ENCODE measurements at regions not wholly inside any gene's neighbourhood (a gene's known extent, or its start where the extent isn't known, plus 50 kb on each side); places are given as distances from the start of the nearest gene placed in this dataset.

DNA sequence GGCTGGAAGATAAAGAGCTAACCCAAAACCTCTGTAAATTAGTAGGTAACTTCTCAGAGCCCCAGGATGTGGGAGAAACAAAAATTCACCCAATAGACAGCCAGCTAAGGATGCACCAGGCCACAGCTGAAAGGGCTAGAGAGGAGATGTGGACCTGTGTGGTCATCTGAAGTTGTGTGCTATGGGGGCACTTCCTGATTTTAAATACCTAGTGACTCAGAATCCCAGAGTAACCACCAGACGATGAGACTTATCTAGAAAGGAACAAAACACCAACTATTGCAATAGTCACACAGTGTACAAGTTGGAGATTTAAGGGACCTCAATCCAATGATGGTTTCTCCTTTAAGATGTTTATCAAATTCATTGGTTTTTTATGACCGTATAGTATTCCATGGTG, 408.3 kb upstream of the ANKRD30A start:
- Histone ChIP-seq H3K9me3 (ENCODE audit: insufficient read depth, low read depth, low read length) (no peaks in the 10 kb centered on the region), H3K9ac (ENCODE audit: low read depth, low read length, poor library complexity, severe bottlenecking) (no peak overlapping the region), H3K79me2 (ENCODE audit: insufficient read depth, low read length) (no peaks in the 10 kb centered on the region), H3K4me1 (ENCODE audit: insufficient read depth, low read length, poor library complexity, severe bottlenecking) (no peaks in the 10 kb centered on the region), H3K4me3 (ENCODE audit: low read length, poor library complexity, severe bottlenecking) (no peak overlapping the region), H3K9me2 (replicated peaks; ENCODE audit: low read depth, low read length) (no peaks in the 10 kb centered on the region), H2AFZ (ENCODE audit: low read length) (no peak overlapping the region), H4K20me1 (ENCODE audit: insufficient read depth, low read length, poor library complexity, severe bottlenecking) (no peaks in the 10 kb centered on the region), H3F3A (ENCODE audit: low read depth) (no peaks in the 10 kb centered on the region), H3K4me2 (ENCODE audit: low read depth, low read length, poor library complexity, severe bottlenecking) (no peak overlapping the region), H3K27me3 (ENCODE audit: insufficient read depth, low read length, poor library complexity, severe bottlenecking) (no peaks in the 10 kb centered on the region), H3K36me3 (ENCODE audit: insufficient read depth, low read length) (no peaks in the 10 kb centered on the region)
- TF ChIP-seq, protein P1, sequence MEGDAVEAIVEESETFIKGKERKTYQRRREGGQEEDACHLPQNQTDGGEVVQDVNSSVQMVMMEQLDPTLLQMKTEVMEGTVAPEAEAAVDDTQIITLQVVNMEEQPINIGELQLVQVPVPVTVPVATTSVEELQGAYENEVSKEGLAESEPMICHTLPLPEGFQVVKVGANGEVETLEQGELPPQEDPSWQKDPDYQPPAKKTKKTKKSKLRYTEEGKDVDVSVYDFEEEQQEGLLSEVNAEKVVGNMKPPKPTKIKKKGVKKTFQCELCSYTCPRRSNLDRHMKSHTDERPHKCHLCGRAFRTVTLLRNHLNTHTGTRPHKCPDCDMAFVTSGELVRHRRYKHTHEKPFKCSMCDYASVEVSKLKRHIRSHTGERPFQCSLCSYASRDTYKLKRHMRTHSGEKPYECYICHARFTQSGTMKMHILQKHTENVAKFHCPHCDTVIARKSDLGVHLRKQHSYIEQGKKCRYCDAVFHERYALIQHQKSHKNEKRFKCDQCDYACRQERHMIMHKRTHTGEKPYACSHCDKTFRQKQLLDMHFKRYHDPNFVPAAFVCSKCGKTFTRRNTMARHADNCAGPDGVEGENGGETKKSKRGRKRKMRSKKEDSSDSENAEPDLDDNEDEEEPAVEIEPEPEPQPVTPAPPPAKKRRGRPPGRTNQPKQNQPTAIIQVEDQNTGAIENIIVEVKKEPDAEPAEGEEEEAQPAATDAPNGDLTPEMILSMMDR (conservative IDR thresholded peaks at IDR 0.05; ENCODE audit: low read length) = no peak
- no peak for TF ChIP-seq EZH2phosphoT487 (IDR thresholded peaks at IDR 0.05; ENCODE audit: borderline replicate concordance)

DNA sequence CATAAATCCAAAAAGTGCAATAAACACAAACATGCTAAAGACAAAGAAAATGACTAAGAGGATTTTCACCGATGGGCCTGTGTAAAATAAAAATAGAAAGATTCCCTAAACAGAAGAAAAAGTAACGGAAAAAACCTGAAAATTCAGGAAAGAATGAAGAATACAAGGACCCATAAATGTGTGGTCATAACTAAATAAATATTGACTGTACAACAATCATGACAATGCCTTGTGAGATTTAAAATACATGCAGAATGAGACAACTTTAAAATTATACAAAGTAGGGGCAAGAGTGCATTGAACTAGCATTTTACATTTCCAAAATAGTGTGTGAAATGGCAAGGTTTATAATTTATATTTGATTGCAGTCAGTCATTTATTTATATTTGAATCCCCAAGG, 409.1 kb upstream of the ANKRD30A start:
- TF ChIP-seq, protein P1 (conservative IDR thresholded peaks at IDR 0.05; ENCODE audit: low read length) = no peak
- no peak for TF ChIP-seq EZH2phosphoT487 (IDR thresholded peaks at IDR 0.05; ENCODE audit: borderline replicate concordance)
- H3K9ac ChIP-seq (ENCODE audit: low read depth, low read length, poor library complexity, severe bottlenecking) = no peak overlapping the region
- no peak overlapping the region for H3K4me3 ChIP-seq (ENCODE audit: low read length, poor library complexity, severe bottlenecking)
- no peaks in the 10 kb centered on the region for H4K20me1 ChIP-seq (ENCODE audit: insufficient read depth, low read length, poor library complexity, severe bottlenecking)
- no peaks in the 10 kb centered on the region for H3K79me2 ChIP-seq (ENCODE audit: insufficient read depth, low read length)
- no peaks in the 10 kb centered on the region for H3K9me3 ChIP-seq (ENCODE audit: insufficient read depth, low read depth, low read length)
- no peaks in the 10 kb centered on the region for H3K4me1 ChIP-seq (ENCODE audit: insufficient read depth, low read length, poor library complexity, severe bottlenecking)
- H3K27me3 ChIP-seq (ENCODE audit: insufficient read depth, low read length, poor library complexity, severe bottlenecking) = no peaks in the 10 kb centered on the region
- no peak overlapping the region for H2AFZ ChIP-seq (ENCODE audit: low read length)
- H3F3A ChIP-seq (ENCODE audit: low read depth) = no peaks in the 10 kb centered on the region
- H3K9me2 ChIP-seq (replicated peaks; ENCODE audit: low read depth, low read length) = no peaks in the 10 kb centered on the region
- no peak overlapping the region for H3K4me2 ChIP-seq (ENCODE audit: low read depth, low read length, poor library complexity, severe bottlenecking)
- no peaks in the 10 kb centered on the region for H3K36me3 ChIP-seq (ENCODE audit: insufficient read depth, low read length)

DNA sequence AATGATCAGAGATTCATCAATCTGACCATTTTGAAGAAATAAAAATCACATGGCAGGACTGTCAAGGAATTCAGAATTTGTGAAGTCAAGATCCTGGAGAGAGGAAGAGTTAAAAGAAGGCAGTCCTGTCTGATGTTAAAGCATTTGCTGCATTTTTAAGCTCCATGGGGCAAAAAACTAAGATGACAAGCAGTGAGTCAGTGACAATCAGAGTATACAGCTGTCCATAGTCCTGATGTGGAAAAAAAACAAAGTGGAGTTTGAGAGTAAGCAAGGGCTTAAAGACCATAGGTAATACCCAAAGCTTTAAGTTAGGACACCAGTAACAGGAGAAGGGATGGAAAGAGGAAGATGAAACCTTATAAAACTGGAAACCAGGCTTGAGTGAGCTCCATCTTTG, 412.7 kb upstream of the ANKRD30A start:
- no peaks in the 10 kb centered on the region for H3K4me1 ChIP-seq (ENCODE audit: insufficient read depth, low read length, poor library complexity, severe bottlenecking)
- TF ChIP-seq, protein P1 (conservative IDR thresholded peaks at IDR 0.05; ENCODE audit: low read length) = no peak
- no peak for TF ChIP-seq EZH2phosphoT487 (IDR thresholded peaks at IDR 0.05; ENCODE audit: borderline replicate concordance)
- H3F3A ChIP-seq (ENCODE audit: low read depth) = no peaks in the 10 kb centered on the region

More for the DNA sequence above, 412.7 kb upstream of the ANKRD30A start:
- Histone ChIP-seq H3K4me3 (ENCODE audit: low read length, poor library complexity, severe bottlenecking) (no peak overlapping the region), H3K9ac (ENCODE audit: low read depth, low read length, poor library complexity, severe bottlenecking) (no peak overlapping the region), H2AFZ (ENCODE audit: low read length) (no peak overlapping the region), H3K27me3 (ENCODE audit: insufficient read depth, low read length, poor library complexity, severe bottlenecking) (no peaks in the 10 kb centered on the region), H3K9me3 (ENCODE audit: insufficient read depth, low read depth, low read length) (no peaks in the 10 kb centered on the region), H3K36me3 (ENCODE audit: insufficient read depth, low read length) (no peaks in the 10 kb centered on the region), H3K9me2 (replicated peaks; ENCODE audit: low read depth, low read length) (no peaks in the 10 kb centered on the region), H3K4me2 (ENCODE audit: low read depth, low read length, poor library complexity, severe bottlenecking) (no peak overlapping the region), H3K79me2 (ENCODE audit: insufficient read depth, low read length) (no peaks in the 10 kb centered on the region), H4K20me1 (ENCODE audit: insufficient read depth, low read length, poor library complexity, severe bottlenecking) (no peaks in the 10 kb centered on the region)

Data from Loucy (cell line).